Lung microvascular endothelial cell (primary cell): ENCODE measurements at regions not wholly inside any gene's neighbourhood (a gene's known extent, or its start where the extent isn't known, plus 50 kb on each side); places are given as distances from the start of the nearest gene placed in this dataset.
A peak's percentile ranks its signal among the peaks of the same experiment; 100 is the strongest.
"Not testable (repeated sequence)": the region's sequence is repeated elsewhere in the genome, so short reads cannot be mapped to it uniquely, and the experiment has no call there.

Experiments used
- DNase-seq, 2 donors: peaks; one replicate each; pipeline versions ENCODE4 v3.0.0 to v3.0.0-alpha.2; 2010; ENCODE audit warnings: low read depth in 2 of 2

- DNase-seq, result peak in 1 of 2 donors; percentile 22
These were observed 115.8 kb upstream of the PLCL2 start for GRCh38 chr3:16768956-16769355.

DNA sequence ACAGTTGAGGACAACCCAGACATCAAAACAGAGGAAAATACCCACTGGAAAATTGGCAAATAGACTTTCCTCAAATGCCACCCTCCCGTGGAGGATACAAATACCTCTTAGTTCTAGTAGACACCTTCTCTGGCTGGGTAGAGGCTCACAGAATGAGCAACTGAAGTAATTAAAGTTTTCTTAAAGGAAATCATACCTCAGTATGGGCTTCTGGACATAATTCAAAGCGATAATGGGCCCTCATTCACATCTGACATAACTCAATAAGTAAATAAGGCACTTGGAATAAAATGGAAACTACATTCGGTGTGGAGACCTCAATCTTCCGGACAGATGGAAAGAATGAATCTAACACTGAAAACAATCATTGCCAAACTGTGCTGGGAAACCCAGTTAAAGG, 115.2 kb upstream of the PLCL2 start:
- DNase-seq, result peak in 1 of 2 donors; percentile 33

DNA sequence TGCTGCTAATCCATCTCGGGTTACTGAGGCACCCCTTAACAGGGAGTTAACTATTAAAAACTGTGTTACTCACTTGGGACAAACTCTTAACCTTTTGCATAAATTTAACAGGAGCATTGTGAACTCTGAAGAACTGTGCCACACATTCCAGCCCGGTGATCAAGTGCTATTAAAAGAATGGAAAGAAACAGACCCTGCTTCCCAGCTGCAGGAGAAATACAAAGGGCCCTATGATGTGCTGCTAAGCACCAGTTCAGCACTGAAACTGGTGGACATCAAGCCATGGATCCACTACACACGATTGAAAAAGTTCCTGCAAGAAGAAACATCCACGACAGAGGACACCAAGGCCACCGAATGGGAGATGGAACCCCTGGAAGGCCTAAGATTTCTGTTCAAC, 114.7 kb upstream of the PLCL2 start:
- DNase-seq, result no peak

GRCh38 chr3:16770792-16771191, 114.0 kb upstream of the PLCL2 start:
- DNase-seq, result no peak

- DNase-seq, result not testable (repeated sequence)
These were observed 111.2 kb upstream of the PLCL2 start for GRCh38 chr3:16773594-16773993.

GRCh38 chr3:16774536-16774935, 110.2 kb upstream of the PLCL2 start:
- not testable (repeated sequence) for DNase-seq

DNA sequence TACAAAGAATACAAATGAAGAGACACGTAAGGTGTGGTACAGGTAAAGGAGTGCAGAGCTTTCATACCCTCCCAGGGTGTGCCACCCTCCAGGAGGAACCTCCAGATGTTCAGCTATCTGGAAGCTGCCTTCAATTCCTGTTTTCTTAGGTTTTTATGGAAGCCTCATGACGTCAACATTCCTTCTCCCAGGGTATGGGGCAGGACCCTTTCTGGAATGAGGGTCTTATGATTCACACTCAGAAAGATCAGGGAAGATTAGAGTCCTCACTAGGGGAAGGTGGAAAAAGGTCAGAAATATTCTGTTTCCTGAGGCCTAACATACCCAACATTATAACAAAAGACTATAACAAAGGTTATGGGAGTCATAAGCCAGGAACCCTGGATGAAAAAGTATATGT, 99.8 kb upstream of the PLCL2 start:
- DNase-seq, result no peak

- no peak for DNase-seq
These were observed 99.3 kb upstream of the PLCL2 start for GRCh38 chr3:16785465-16785864.

- no peak for DNase-seq
These were observed 96.2 kb upstream of the PLCL2 start for GRCh38 chr3:16788440-16789056.

DNA sequence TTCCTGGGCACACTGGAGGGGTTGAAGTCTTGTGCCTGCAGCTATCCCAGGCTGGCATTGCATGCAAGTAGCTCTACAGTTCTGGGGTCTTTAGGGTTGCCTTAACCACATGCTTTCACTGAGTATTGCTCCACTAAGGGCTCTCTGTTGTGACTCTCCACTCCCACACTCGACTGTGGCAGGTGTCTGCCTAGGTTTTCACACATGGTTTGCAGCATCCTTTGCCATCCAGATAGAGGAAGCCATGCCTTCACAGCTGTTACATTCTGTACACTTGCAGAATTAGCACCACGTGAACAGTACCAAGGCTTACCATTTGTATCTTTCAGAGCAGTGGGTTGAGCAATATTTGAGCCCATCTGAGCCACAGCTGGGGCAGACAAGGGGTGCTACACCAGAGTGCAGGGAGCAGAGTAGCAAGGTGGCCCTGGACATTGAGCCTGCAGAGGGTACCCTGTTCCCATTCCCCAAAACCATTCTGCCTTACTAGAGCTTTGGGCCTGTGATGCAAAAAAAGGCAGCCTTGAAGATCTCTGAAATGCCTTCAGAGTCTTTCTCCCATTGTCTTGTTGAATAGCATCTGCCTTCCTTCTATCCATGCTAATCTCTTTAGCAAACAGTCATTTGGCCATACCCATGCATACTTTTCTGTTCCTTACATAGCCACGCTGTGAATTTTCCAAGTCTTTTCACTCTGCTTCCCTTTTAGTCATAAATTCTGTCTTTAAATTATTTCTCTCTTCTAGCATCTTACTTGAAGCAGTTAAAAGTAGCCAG, 95.2 kb upstream of the PLCL2 start:
- no peak for DNase-seq

GRCh38 chr3:16790432-16791400, 94.0 kb upstream of the PLCL2 start:
- no peak for DNase-seq

- DNase-seq, result no peak
These were observed 91.4 kb upstream of the PLCL2 start for GRCh38 chr3:16793321-16793720.

GRCh38 chr3:16794257-16794656, 90.5 kb upstream of the PLCL2 start:
- DNase-seq, result no peak

GRCh38 chr3:16795581-16795980, 89.2 kb upstream of the PLCL2 start:
- DNase-seq, result no peak

- DNase-seq, result no peak
These were observed 86.9 kb upstream of the PLCL2 start for GRCh38 chr3:16797831-16798230.

DNA sequence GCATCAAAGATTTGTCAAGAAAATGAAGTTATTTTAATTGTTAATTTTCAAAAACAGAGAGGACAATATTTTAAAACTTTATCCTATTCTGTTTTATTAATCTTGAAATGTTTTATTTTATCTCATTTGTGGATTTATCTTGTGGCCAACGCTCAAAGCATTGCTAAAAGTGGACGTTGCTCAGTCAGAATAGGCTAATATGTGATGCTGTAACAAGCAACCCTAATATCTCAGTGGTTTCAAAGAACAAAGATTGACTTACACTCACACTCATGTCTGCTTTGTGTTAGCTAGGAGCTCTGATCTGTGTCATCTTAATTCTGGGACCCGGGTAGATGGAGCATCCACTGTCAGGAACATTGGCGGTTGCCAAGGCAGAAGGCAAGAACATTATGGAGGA, 86.0 kb upstream of the PLCL2 start:
- no peak for DNase-seq

DNA sequence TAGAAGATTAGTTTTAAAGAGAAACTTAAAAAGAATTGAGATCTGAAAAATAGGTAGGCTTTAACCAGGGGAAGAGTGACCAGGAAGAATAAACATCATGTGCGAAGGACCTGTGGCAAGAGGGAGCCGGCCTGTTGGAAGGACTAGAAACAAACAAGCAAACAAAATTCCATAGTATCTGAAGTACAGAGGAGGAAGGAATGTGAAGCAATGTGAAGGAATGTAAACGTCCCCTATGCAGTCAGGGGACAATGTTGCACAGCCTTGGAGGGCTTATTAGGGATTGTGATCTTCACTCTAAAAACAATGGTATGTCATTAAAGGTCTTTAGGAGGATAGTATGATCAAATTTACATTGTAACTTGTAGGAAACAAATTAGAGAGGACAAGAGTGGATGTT, 84.4 kb upstream of the PLCL2 start:
- DNase-seq, result no peak

DNA sequence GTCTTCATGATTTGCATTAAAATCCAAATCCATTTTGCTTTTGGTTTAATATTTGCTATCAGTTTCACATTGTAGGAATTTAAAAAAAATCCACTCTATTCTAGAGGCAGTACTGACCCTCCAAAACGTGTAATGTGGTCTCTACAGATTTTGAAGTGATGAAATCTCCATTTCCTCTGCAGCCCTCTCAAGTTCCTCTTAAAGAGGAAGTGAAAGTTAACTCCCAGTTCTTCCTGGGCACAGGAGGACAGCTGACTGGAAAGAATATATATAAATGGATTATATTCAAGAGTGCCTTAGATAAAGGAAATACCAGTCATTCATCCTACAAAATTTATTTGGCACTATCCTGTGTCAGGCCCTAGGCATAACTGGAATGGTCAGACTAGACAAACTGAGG, 83.5 kb upstream of the PLCL2 start:
- peak; percentile 19 to 58 for DNase-seq

GRCh38 chr3:16801698-16802097, 83.1 kb upstream of the PLCL2 start:
- peak in 1 of 2 donors; percentile 4 for DNase-seq

- DNase-seq, result peak in 1 of 2 donors; percentile 2
These were observed 82.4 kb upstream of the PLCL2 start for GRCh38 chr3:16802389-16802788.

- no peak for DNase-seq
These were observed 81.7 kb upstream of the PLCL2 start for GRCh38 chr3:16803019-16803418.

GRCh38 chr3:16807391-16807790, 77.4 kb upstream of the PLCL2 start:
- no peak for DNase-seq
